Mesothelial cell of epicardium (in vitro differentiated cells): ENCODE measurements at regions not wholly inside any gene's neighbourhood (a gene's known extent, or its start where the extent isn't known, plus 50 kb on each side); places are given as distances from the start of the nearest gene placed in this dataset.

Experiments used
- DNase-seq, 2 experiments: peaks; one replicate each; pipeline ENCODE4 v3.0.0; 2021; ENCODE audit warnings: low spot score in 2 of 2; ENCODE audit not compliant: unreplicated experiment in 2 of 2
- H3K27ac Mint-ChIP-seq: 2 replicates; pipeline ENCODE4 v1.8.0; 2021; ENCODE audit warnings: mixed read lengths
- H3K27me3 Mint-ChIP-seq: 2 replicates; pipeline ENCODE4 v1.8.0; 2021; ENCODE audit warnings: low read depth, mixed read lengths
- H3K36me3 Mint-ChIP-seq: 2 replicates; pipeline ENCODE4 v1.8.0; 2021; ENCODE audit warnings: mixed read lengths
- H3K4me1 Mint-ChIP-seq: 2 replicates; pipeline ENCODE4 v1.8.0; 2021; ENCODE audit warnings: mixed read lengths
- H3K4me3 Mint-ChIP-seq: 2 replicates; pipeline ENCODE4 v1.8.0; 2021; ENCODE audit warnings: mild to moderate bottlenecking, moderate library complexity, mixed read lengths
- H3K9me3 Mint-ChIP-seq: 2 replicates; pipeline ENCODE4 v1.8.0; 2021; ENCODE audit warnings: mixed read lengths
- CTCF ChIP-seq: fragments of 200-600 bp; sonication (generic); IDR thresholded peaks from one replicate; pipeline ENCODE4 v1.5.0; 2021; ENCODE audit warnings: antibody characterized with exemption; ENCODE audit not compliant: unreplicated experiment

- DNase-seq = no peak
- Mint-ChIP-seq H3K9me3 (no peaks in the 10 kb centered on the region), H3K4me3 (no peak overlapping the region), H3K27ac (no peak overlapping the region), H3K4me1 (peaks cover 13% of the 10 kb centered on the region), H3K27me3 (no peaks in the 10 kb centered on the region), H3K36me3 (no peaks in the 10 kb centered on the region)
- TF ChIP-seq CTCF = no peak
Measured at GRCh38 chr1:232172563-232172962, 457.4 kb downstream of the SIPA1L2 start.

GRCh38 chr1:232170909-232171308 is 459.0 kb downstream of the SIPA1L2 start:
- DNase-seq = no peak
- Mint-ChIP-seq H3K4me1 (peaks cover 13% of the 10 kb centered on the region), H3K27ac (no peak overlapping the region), H3K4me3 (no peak overlapping the region), H3K36me3 (no peaks in the 10 kb centered on the region), H3K27me3 (no peaks in the 10 kb centered on the region), H3K9me3 (peaks cover 6% of the 10 kb centered on the region)
- no peak for TF ChIP-seq CTCF

GRCh38 chr1:232169436-232169835 is 460.5 kb downstream of the SIPA1L2 start:
- no peaks in the 10 kb centered on the region for H3K36me3 Mint-ChIP-seq
- TF ChIP-seq CTCF = no peak
- H3K4me1 Mint-ChIP-seq = peaks cover 5% of the 10 kb centered on the region
- H3K9me3 Mint-ChIP-seq = peaks cover 10% of the 10 kb centered on the region
- H3K27ac Mint-ChIP-seq = no peak overlapping the region
- no peak overlapping the region for H3K4me3 Mint-ChIP-seq
- no peaks in the 10 kb centered on the region for H3K27me3 Mint-ChIP-seq
- DNase-seq = no peak

GRCh38 chr1:232168508-232168907 is 461.4 kb downstream of the SIPA1L2 start:
- TF ChIP-seq CTCF = no peak
- Mint-ChIP-seq H3K9me3 (peaks cover 10% of the 10 kb centered on the region), H3K4me1 (peaks cover 2% of the 10 kb centered on the region), H3K4me3 (no peak overlapping the region), H3K27ac (no peak overlapping the region), H3K36me3 (no peaks in the 10 kb centered on the region), H3K27me3 (no peaks in the 10 kb centered on the region)
- no peak for DNase-seq

GRCh38 chr1:232166942-232167341 is 463.0 kb downstream of the SIPA1L2 start:
- Mint-ChIP-seq H3K27me3 (no peaks in the 10 kb centered on the region), H3K4me1 (peaks cover 2% of the 10 kb centered on the region), H3K9me3 (peaks cover 10% of the 10 kb centered on the region), H3K4me3 (no peak overlapping the region), H3K36me3 (no peaks in the 10 kb centered on the region), H3K27ac (no peak overlapping the region)
- no peak for DNase-seq
- TF ChIP-seq CTCF = no peak
